GM12878 (cell line): ENCODE measurements at regions not wholly inside any gene's neighbourhood (a gene's known extent, or its start where the extent isn't known, plus 50 kb on each side); places are given as distances from the start of the nearest gene placed in this dataset.

ENCODE experiments used
- CTCF ChIP-seq, 3 experiments: IDR thresholded peaks in 2 of 3; conservative IDR thresholded peaks in 1 of 3; 2 replicates each; pipeline ENCODE4 v1.5.1; 2011; ENCODE audit warnings: low read depth in 3 of 3, low read length in 3 of 3, mild to moderate bottlenecking in 3 of 3, control low read depth in 2 of 3, moderate library complexity in 2 of 3, inconsistent platforms in 1 of 3, mixed read lengths in 1 of 3; ENCODE audit not compliant: control insufficient read depth in 2 of 3, insufficient read depth in 1 of 3; ENCODE audit errors: extremely low read depth in 1 of 3
- E2F4 ChIP-seq: IDR thresholded peaks from 2 replicates; pipeline ENCODE4 v1.6.1; 2012; ENCODE audit warnings: low read depth, low read length, improper control_type of control experiment
- HDAC2 ChIP-seq: fragments of 200-600 bp; sonication (generic); IDR thresholded peaks from 2 replicates; pipeline ENCODE4 v1.6.1; 2017
- MLLT1 ChIP-seq: fragments of 450-650 bp; IDR thresholded peaks from 2 replicates; pipeline ENCODE4 v1.6.1; 2016; ENCODE audit warnings: mild to moderate bottlenecking
- MYB ChIP-seq: fragments of 150-350 bp; IDR thresholded peaks from 2 replicates; pipeline ENCODE4 v1.6.1; 2014; ENCODE audit warnings: mild to moderate bottlenecking, low read depth, low read length, borderline replicate concordance
- ZNF687 ChIP-seq: fragments of 450-650 bp; IDR thresholded peaks from 2 replicates; pipeline ENCODE4 v1.6.1; 2017; ENCODE audit warnings: mild to moderate bottlenecking, moderate library complexity

- TF ChIP-seq CTCF (IDR thresholded peaks at IDR 0.05 in 2 of 3, conservative IDR thresholded peaks at IDR 0.05 in 1 of 3; ENCODE audit: control insufficient read depth in 2 of 3, extremely low read depth in 1 of 3, insufficient read depth in 1 of 3, low read depth in 3 of 3, low read length in 3 of 3) = no peak
- TF ChIP-seq ZNF687 = no peak
- no peak for TF ChIP-seq MYB
- TF ChIP-seq HDAC2 = no peak
- TF ChIP-seq MLLT1 = no peak
- TF ChIP-seq E2F4 = no peak
Measured at GRCh38 chr5:53321721-53322120, 158.7 kb upstream of the FST start (continued).
